ENCODE measurements at regions not wholly inside any gene's neighbourhood (a gene's known extent, or its start where the extent isn't known, plus 50 kb on each side); places are given as distances from the start of the nearest gene placed in this dataset.
A peak's percentile ranks its signal among the peaks of the same experiment; 100 is the strongest.

DNA sequence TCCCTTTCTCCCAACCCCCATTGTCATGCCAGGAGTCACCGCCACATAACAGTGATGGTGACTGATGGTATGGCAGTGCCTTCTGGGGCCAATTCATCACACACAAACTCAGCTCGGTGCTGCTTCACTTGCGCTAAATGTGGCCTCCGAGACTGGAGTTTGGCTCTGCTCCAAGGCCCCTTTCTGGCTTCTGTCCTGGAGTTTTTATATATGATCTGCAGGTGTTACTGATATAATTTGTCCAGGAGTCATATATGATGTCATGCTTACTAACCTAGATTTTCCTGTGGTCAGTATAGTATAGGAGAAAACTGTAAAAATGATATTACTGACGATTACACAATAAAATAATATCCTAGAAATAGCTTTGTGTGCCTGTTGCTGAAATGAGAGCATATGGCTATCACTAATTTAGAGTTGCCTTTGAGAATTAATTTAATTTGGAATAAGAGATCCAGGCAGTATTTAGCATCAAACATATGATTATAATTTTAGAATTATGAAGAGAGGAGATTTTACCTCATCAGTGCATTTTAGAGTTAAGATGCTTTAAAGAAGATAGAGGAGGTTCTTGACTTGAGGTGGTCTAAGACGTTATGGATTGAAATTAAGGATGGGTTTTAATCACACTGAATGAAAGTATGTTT is 334.1 kb upstream of the CD180 start:
- H3K4me3 ChIP-seq (ENCODE audit: low read length) = no peak overlapping the region
- TF ChIP-seq, protein P1, sequence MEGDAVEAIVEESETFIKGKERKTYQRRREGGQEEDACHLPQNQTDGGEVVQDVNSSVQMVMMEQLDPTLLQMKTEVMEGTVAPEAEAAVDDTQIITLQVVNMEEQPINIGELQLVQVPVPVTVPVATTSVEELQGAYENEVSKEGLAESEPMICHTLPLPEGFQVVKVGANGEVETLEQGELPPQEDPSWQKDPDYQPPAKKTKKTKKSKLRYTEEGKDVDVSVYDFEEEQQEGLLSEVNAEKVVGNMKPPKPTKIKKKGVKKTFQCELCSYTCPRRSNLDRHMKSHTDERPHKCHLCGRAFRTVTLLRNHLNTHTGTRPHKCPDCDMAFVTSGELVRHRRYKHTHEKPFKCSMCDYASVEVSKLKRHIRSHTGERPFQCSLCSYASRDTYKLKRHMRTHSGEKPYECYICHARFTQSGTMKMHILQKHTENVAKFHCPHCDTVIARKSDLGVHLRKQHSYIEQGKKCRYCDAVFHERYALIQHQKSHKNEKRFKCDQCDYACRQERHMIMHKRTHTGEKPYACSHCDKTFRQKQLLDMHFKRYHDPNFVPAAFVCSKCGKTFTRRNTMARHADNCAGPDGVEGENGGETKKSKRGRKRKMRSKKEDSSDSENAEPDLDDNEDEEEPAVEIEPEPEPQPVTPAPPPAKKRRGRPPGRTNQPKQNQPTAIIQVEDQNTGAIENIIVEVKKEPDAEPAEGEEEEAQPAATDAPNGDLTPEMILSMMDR (IDR thresholded peaks at IDR 0.05; ENCODE audit: insufficient read depth, low read depth, low read length, missing control alignments) = no peak
- DNase-seq (ENCODE audit: low read depth) = no peak

DNA sequence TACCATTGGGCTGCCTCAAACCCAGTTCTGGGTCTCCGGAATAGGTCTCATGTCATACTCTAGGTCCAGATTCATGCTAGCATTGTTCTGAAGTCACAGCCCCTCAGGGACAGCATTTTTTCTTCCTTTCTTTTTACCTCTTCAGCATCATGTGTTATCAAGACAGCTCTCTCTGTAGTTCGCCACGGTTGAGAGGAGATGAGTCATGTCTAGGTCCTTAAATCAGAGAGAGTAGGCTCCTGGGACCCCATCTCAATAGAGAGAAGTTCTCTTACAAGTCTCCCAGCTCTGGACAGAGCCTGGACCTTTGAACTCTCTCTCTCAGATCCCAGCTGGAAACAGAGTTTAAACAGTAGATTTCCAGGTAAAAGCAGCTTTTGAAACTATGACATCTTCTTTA is 332.4 kb upstream of the CD180 start:
- TF ChIP-seq, protein P1 (IDR thresholded peaks at IDR 0.05; ENCODE audit: insufficient read depth, low read depth, low read length, missing control alignments) = no peak
- H3K4me3 ChIP-seq (ENCODE audit: low read length) = no peak overlapping the region

DNA sequence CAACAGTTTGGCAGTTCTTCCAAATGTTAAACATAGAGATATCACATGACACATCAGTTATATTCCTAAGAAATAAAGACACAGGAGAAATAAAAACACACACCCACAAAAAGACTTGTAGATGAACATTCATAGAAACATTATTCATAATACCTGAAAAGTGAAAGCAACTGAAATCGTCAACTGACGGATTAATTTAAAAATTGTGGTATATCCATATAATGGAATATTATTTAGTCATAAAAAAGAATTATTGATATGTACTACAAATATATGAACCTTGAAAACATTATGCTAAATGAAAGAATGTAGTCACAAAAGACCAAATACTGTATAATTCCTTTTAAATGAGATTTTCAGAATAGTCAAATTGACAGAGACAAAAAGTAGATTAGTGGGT is 330.2 kb upstream of the CD180 start:
- no peak for DNase-seq (ENCODE audit: low read depth)
- H3K4me3 ChIP-seq (ENCODE audit: low read length) = no peak overlapping the region
- TF ChIP-seq, protein P1 (IDR thresholded peaks at IDR 0.05; ENCODE audit: insufficient read depth, low read depth, low read length, missing control alignments) = no peak

More for the DNA sequence above, 332.4 kb upstream of the CD180 start:
- peak; percentile 4 for DNase-seq (ENCODE audit: low read depth)

DNA sequence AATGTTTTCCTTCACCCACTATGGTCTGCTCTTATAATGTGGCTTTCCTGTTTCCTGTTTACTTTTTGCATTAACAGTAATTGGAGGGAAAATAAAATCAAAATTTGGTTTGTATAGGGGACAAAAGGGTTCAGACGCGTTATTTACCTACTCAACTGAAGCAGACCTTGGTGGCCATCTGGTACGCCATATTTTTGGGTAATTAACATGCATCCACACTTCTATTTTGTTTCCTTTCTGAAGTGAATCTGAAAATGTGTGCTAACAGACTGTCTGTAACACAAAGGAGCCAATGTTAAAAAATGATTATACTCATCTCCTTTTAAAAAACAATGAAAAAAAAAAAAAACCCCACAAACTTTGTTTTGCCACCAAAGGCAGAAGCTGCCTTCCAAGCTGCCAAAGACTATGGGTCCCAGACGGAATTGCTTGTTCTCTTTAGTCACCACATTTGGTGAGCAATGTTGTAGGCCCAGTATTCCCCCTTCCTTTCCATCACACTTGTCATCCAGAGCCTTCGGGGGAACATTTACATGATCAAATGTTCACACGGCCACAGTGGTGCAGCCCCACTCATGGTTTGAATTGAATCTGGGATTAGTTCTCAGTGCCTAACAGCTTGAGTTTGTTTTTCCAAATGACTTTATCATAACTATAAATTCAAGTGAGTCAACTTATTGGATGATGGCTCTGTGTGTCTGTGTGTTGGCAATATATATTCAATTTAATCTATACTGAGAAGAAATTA is 323.7 kb upstream of the CD180 start:
- no peak for DNase-seq (ENCODE audit: low read depth)
- no peak overlapping the region for H3K4me3 ChIP-seq (ENCODE audit: low read length)
- TF ChIP-seq, protein P1 (IDR thresholded peaks at IDR 0.05; ENCODE audit: insufficient read depth, low read depth, low read length, missing control alignments) = no peak

DNA sequence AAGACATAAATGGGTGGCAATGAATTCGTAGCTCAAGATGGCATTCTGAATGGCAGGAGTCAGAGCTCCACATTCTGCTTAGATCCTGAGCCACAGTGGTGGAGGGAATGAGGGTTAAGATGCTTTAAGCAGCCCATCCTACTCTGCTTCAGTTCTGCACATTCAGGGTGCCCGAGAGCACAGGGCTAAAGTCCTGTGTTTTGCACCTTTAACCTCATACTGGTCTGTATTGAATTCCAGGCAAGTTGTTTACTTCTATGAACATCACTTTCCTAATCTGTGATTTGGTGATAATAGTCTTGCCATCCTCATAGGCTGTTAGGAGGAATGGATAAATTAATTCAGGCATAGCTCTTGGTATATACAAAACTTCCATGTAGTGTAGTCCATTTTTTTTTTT is 321.6 kb upstream of the CD180 start:
- TF ChIP-seq, protein P1 (IDR thresholded peaks at IDR 0.05; ENCODE audit: insufficient read depth, low read depth, low read length, missing control alignments) = no peak
- no peak overlapping the region for H3K4me3 ChIP-seq (ENCODE audit: low read length)
- no peak for DNase-seq (ENCODE audit: low read depth)

DNA sequence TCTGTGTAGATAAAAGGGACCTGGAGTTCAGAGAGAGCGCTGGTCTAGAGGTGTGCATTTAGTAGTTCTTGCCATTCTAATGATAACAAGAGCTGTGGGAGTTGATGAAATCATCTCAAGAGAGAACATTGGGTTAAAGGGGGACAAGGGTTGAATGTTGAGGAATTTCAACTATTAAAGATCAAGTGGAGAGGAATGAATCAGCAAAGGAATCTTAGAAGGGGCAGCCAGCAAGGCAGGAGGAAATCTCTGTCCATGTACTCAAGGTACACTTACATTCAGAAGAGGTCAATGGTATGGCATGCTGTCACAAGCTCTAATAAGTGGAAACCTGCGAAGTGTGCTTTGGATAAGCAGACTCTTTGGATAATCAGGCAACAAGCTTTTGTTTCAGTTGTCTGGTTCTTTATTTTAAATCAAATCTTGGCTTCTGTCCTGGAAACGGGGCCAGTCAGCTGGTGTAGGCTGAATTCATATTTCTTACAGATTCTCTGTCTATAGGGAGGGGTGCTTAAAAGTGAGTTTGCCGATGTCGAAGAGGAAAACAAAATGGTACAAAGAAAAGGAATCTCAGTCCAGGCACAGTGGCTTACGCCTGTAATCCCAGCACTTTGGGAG is 320.5 kb upstream of the CD180 start:
- H3K4me3 ChIP-seq (ENCODE audit: low read length) = no peak overlapping the region
- DNase-seq (ENCODE audit: low read depth) = peak; percentile 42
- TF ChIP-seq, protein P1 (IDR thresholded peaks at IDR 0.05; ENCODE audit: insufficient read depth, low read depth, low read length, missing control alignments) = no peak
